HPDE6-E6E7 (cell line): ENCODE measurements at regions not wholly inside any gene's neighbourhood (a gene's known extent, or its start where the extent isn't known, plus 50 kb on each side); places are given as distances from the start of the nearest gene placed in this dataset.

Source experiments
- DNase-seq: peaks from one replicate; pipeline ENCODE4 v3.0.0; 2011; ENCODE audit warnings: missing footprints; ENCODE audit errors: extremely low spot score

DNA sequence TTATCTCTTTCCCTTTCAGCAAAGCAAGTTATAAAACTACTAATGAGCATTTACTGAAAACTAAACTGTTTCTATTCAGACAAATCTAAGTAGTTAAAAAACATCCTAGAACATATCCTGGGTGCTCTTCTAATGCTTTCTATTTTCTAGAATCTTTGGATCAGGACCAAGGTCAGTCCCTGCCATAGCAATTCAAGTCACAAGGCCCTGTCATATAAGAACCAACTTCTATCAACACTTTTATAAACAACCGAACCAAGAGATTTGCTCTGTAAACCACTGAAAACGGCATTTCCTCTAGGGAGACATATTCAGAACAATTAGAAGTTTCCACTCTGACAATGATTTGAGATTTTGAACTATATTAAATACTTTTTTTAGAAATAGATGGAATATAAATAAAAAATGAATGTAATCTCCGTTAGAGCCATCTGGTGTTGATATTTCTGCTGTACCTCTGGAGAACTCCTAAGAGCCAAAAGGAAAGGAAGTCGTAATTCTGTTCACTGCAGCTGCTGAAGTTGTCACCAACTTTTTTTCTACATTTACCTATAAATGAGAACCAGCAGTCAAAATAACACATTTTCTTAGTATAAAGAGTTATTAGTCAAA is 51.4 kb upstream of the LGSN start:
- DNase-seq: no peak

- no peak for DNase-seq
These were observed 53.3 kb upstream of the LGSN start for GRCh38 chr6:63372951-63373533.

GRCh38 chr6:63389191-63389844 is 69.5 kb upstream of the LGSN start:
- DNase-seq: no peak

GRCh38 chr6:63391203-63391970 is 71.6 kb upstream of the LGSN start:
- no peak for DNase-seq

GRCh38 chr6:63392092-63392724 is 72.4 kb upstream of the LGSN start:
- DNase-seq: no peak

GRCh38 chr6:63394656-63395308 is 75.0 kb upstream of the LGSN start:
- no peak for DNase-seq

DNA sequence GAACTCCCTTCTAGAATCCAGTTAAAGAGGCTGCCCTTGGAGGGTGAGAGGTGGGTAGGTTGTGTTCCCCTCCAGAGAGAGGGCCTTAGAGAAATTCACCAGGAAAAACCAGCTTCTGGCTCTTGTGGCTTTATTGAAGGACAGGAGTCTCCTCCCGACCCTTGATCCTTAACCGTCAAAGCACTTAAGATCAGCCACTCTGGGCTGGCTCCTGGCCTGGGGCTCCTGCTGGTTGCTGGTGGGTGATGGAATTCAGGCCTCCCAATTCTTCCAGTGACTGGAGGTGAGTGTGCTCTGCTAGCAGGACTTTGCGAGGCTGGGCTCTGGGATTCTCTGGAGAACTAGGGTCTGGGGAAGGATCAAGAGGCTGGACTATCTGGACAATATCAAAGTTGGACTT is 75.6 kb upstream of the LGSN start:
- DNase-seq: no peak

- no peak for DNase-seq
These were observed 83.9 kb upstream of the LGSN start for GRCh38 chr6:63403725-63404124.

DNA sequence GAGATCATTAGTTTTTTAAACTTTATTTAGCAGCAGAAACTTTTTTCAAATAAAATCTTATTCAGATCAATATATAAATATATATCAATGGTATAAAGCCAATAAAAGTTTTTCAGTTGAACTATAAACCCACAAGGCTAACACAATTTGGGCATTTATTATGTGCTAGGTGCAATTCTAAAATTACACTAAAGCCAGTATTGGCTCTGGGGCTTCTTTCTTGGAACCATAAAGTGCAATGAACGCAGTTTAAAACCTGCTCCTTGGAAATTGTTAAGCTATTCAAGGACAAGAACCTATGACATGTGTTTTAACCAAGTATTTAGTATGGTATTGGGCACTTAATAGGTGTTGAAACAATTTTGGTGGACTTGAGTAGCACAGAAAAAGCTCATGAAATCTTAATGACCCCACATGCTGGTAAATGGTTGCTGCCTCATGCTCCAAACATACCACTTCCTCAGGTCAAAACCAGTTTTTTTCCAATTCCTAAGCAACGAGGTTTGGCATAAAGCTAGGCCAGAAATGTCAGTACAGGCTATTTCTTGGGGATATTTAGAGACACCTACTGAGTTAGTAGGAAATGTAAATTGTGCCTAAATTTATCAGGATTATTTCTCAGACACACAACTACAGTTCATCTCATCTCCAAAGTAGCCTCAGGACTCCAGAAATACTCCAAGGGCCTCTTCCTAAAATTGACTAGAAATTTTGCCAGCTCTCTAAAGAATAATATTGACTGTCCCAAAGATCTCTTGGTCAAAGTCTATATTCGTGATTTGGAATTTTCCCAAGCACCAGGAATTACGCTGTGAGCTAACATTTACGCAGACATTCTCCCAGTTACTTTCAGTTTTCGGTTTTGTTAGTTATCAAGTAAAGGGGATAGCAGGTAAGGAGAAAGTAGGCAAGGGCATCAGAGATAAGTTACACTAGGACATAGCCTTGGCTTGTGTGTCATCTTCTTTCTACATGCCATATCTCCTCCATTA is 90.9 kb upstream of the LGSN start:
- DNase-seq: no peak

GRCh38 chr6:63415286-63415685 is 95.5 kb upstream of the LGSN start:
- no peak for DNase-seq

DNA sequence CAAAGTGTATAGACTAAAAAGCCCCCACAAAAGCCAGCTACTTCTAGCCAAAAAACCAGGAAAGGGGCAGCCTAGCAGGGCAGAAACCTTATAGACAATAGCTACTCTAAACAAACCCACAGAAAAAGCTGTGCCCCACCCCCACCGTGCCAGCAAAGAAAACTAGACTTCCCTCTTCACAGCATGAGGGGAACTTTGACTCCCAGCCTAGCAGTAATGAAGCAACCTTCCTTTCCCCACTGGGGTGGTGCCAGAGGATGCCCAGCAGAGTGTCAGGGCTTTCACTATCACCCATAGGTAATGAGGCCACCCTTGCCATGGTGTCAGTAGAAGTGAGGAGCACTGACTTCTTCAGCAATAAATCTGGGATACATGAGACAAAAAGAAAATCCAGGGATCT is 99.0 kb upstream of the LGSN start:
- no peak for DNase-seq

DNA sequence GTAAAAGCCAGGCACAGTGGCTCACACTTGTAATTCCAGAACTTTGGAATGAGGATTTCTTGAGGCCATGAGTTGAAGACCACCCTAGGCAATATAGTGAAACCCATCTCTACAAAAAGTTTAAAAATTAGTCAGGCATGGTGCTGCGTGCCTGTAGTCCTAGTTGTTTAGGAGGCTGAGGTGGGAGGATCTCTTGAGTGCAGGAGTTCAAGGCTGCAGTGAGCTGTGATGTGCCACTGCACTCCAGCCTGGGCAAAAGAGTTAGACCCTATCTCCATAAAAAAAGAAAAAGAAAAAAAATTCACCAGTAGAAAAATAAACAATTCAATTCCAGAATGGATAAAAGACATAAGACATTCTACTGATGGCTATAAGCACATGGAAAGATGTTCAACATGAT is 104.9 kb upstream of the LGSN start:
- DNase-seq: no peak

GRCh38 chr6:63425493-63425892 is 105.7 kb upstream of the LGSN start:
- no peak for DNase-seq

DNA sequence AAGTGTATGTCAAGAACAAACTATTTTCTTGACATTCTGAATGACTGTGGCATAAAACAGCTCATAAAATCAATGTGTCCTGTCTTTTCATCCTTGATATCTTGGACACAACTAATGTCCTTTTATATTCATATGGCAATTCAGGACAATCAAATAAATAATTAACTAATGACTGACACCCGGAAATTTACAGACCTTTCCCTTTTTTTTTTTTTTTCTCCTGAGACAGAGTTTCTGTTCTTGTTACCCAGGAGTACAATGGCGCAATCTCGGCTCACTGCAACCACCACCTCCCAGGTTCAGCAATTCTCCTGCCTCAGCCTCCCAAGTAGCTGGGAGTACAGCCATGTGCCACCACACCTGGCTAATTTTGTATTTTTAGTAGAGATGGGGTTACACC is 107.1 kb upstream of the LGSN start:
- DNase-seq: no peak

DNA sequence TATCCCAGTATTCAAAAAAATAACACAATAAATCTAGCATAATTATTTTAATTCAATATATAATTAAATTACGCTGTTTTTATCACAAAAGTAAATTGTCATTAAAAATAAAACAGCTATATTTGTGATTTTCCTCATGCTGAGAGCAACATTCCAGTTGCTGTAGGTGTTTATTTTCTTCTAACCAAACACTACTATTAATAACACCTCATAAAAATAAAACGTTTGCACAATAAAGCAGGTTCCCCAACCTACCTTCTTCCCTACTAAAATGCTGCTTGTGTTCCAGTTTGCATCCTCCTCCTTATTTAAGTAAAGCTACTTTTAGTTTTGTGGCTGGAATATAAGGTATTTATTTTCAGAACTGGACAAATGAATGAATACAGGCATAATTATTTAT is 108.2 kb upstream of the LGSN start:
- DNase-seq: no peak

- DNase-seq: no peak
These were observed 111.3 kb upstream of the LGSN start for GRCh38 chr6:63430985-63431519.

GRCh38 chr6:63434943-63435342 is 115.2 kb upstream of the LGSN start:
- DNase-seq: no peak

DNA sequence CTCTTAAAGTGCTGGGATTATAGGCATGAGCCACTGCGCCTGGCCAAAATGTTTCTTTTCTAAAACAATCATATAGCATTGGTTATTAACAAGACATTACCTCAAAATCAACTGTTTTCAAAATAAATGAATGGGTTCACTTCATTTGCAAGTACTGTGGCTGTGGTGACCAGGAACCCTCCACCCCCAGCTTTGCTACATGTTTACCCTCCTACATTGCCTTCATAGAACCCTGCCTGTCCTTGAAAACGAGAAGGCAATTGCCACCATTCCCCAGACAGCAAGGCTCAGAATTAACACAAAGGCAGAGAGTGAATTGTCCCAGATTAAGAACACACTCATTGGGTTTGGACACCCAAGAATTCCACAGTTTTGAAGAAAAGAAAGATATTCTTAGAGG is 116.6 kb upstream of the LGSN start:
- DNase-seq: no peak

DNA sequence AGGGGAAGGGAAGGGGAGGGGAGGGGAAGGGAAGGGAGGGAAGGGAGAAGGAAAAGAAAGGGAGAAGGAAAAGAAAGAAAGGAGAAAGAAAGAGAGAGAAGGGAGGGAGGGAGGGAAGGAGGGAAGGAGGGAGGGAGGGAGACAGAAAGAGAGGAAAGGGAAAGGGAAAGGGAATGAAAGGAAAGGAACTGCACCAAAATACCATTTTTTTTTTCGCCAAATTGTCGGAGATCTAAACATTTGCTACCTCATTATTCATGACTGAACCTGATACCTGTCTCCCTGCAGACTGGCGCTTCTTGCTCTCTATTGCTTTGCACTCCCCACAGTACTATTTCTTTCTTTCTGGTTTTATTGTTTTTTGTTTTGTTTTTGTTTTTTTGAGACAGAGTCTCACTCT is 117.3 kb upstream of the LGSN start:
- DNase-seq: no peak

GRCh38 chr6:63440057-63440456 is 120.3 kb upstream of the LGSN start:
- DNase-seq: peak; percentile 10
